T-cell (primary cell): ENCODE measurements at regions not wholly inside any gene's neighbourhood (a gene's known extent, or its start where the extent isn't known, plus 50 kb on each side); places are given as distances from the start of the nearest gene placed in this dataset.

Source experiments
- ATAC-seq, 4 experiments: fragments of 200-7000 bp in 3 of 4; fragments of 150-1000 bp in 1 of 4; cut with Tn5 transposase; replicated peaks in 1 of 4; 1 replicate in 3 of 4; 2 replicates in 1 of 4; pipeline ENCODE4 v1.10.0; 2021; ENCODE audit warnings: moderate library complexity in 3 of 4, mild to moderate bottlenecking in 2 of 4, moderate number of reproducible peaks in 1 of 4
- CTCF ChIA-PET, 2 donors: fragments of 300-600 bp; sonication (Branson Sonifier 250); formaldehyde crosslinking; loops; one replicate each; lab custom pipeline; 2022; ENCODE audit warnings: antibody characterized with exemption in 2 of 2; lab: Charles Lee
- POLR2A ChIA-PET, 2 donors: fragments of 300-600 bp; sonication (Branson Sonifier 250); formaldehyde crosslinking; loops; one replicate each; lab custom pipeline; 2022; ENCODE audit warnings: antibody characterized with exemption in 2 of 2; lab: Charles Lee
- DNase-seq, 35 experiments: peaks; one replicate each; pipeline versions ENCODE4 v3.0.0 to v3.0.0-alpha.2; 2013 to 2023
- H3K27ac ChIP-seq: one replicate; pipeline ENCODE4 v1.5.1; 2013; ENCODE audit warnings: low read length
- H3K27me3 ChIP-seq, 2 experiments: replicated peaks in 1 of 2; 1 replicate in 1 of 2; 2 replicates in 1 of 2; pipeline versions ENCODE4 v1.6.1 to v1.7.0; 2013; ENCODE audit warnings: low read length in 1 of 2, mixed read lengths in 1 of 2; ENCODE audit not compliant: control insufficient read depth in 2 of 2, insufficient read depth in 2 of 2; ENCODE audit errors: extremely low read depth in 1 of 2
- H3K36me3 ChIP-seq, 2 donors: 1 replicate in 1 of 2; 2 replicates in 1 of 2; pipeline versions ENCODE4 v1.6.1 to v1.7.0; 2013; ENCODE audit warnings: low read length in 1 of 2; ENCODE audit not compliant: control insufficient read depth in 2 of 2, insufficient read depth in 1 of 2; ENCODE audit errors: extremely low read depth in 1 of 2
- H3K4me1 ChIP-seq, 2 experiments: 1 replicate in 1 of 2; 2 replicates in 1 of 2; pipeline versions ENCODE4 v1.6.1 to v1.7.0; 2013; ENCODE audit warnings: low read length in 2 of 2, mixed read lengths in 1 of 2; ENCODE audit not compliant: insufficient read depth in 2 of 2, control insufficient read depth in 1 of 2; ENCODE audit errors: extremely low read depth in 1 of 2
- H3K4me3 ChIP-seq, 2 donors: 1 replicate in 1 of 2; 2 replicates in 1 of 2; pipeline versions ENCODE4 v1.5.1 to v1.7.0; 2013; ENCODE audit warnings: mild to moderate bottlenecking in 2 of 2, low read length in 1 of 2, moderate library complexity in 1 of 2; ENCODE audit not compliant: control insufficient read depth in 1 of 2; ENCODE audit errors: extremely low read depth in 1 of 2
- H3K9me3 ChIP-seq: 2 replicates; pipeline ENCODE4 v1.7.0; 2013
- H3K27ac Mint-ChIP-seq, 2 donors: one replicate each; pipeline ENCODE4 v1.8.0; 2020 to 2021; ENCODE audit warnings: mild to moderate bottlenecking in 2 of 2, mixed read lengths in 2 of 2
- H3K27me3 Mint-ChIP-seq, 2 donors: one replicate each; pipeline ENCODE4 v1.8.0; 2021 to 2022; ENCODE audit warnings: mixed read lengths in 2 of 2
- H3K36me3 Mint-ChIP-seq: one replicate; pipeline ENCODE4 v1.8.0; 2021; ENCODE audit warnings: mixed read lengths
- H3K4me1 Mint-ChIP-seq, 3 donors: one replicate each; pipeline ENCODE4 v1.8.0; 2020 to 2022; ENCODE audit warnings: mixed read lengths in 3 of 3, mild to moderate bottlenecking in 1 of 3
- H3K4me3 Mint-ChIP-seq, 3 donors: one replicate each; pipeline ENCODE4 v1.8.0; 2020 to 2022; ENCODE audit warnings: mild to moderate bottlenecking in 3 of 3, mixed read lengths in 3 of 3, moderate library complexity in 3 of 3
- H3K9me3 Mint-ChIP-seq, 3 donors: one replicate each; pipeline ENCODE4 v1.8.0; 2020 to 2022; ENCODE audit warnings: mixed read lengths in 3 of 3
- WGBS: methylation state at CpG from one replicate; pipeline ENCODE4 v1.1.5; 2013; ENCODE audit warnings: missing lambda C conversion rate; ENCODE audit not compliant: insufficient coverage; 5-methylcytosine and 5-hydroxymethylcytosine counted together

DNA sequence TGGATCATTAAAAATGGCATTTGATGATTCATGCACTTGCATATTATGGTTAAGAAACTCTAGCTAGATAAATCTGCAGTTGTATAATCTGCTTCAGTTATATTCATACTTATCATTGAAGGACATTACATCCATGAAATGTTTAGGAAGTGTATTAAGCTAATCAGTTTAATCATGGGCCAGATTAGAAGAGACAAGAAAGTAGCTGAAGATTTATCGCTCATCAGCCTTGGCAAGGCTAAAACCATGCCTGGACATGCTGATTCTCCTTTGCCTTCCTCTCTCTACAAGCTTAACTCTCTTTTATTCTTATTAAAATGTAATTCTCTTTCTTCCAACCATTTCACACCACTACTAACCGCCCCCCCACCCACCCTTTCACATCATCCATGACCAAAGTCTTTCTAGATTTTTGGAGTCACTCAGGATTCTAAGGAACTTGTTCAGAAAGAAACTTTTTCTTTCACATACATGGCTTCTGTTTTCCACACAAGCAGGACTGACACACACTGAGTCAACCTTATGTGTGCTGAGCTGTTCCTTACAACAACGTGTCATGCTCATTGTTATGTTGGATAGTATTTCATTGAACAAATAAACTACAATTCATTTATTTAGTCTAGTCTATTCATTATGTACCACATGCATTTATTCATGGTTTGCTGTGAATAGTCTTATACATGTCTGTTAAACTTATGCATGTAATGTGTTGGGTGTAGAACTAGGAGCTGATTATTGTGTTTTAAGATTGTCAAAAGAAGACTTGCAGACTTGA lies 227.3 kb upstream of the SP8 start:
- Histone ChIP-seq H3K4me1 (no peaks in the 10 kb centered on the region), H3K4me3 (no peak overlapping the region), H3K27me3 (no peaks in the 10 kb centered on the region), H3K36me3 (no peaks in the 10 kb centered on the region), H3K27ac (no peak overlapping the region), H3K9me3 (no peaks in the 10 kb centered on the region)
- Mint-ChIP-seq H3K9me3 (peaks cover 2 to 8% (median 5%) of the 10 kb centered on the region in 3 donors), H3K36me3 (no peaks in the 10 kb centered on the region), H3K27me3 (no peaks in the 10 kb centered on the region), H3K4me3 (no peak overlapping the region), H3K27ac (no peak overlapping the region), H3K4me1 (no peaks in the 10 kb centered on the region)
- POLR2A ChIA-PET = interaction anchor here in 1 of 2 donors (0.8 kb wide), 1 partner anchor 30 kb away, joined by 3 read pairs; no protein-coding TSS in a partner anchor
- WGBS = 43% methylated on average over 1 of the region's 3 CpGs
- DNase-seq (no peak), ATAC-seq (no peak)
- CTCF ChIA-PET = no interaction called here

GRCh38 chr7:21020667-21021066 lies 234.0 kb upstream of the SP8 start:
- no peak for DNase-seq
- no peaks in the 10 kb centered on the region for H3K36me3 ChIP-seq
- H3K9me3 Mint-ChIP-seq = peaks cover 0 to 2% (median under 1%) of the 10 kb centered on the region in 3 donors
- CTCF ChIA-PET = no interaction called here
- H3K27ac Mint-ChIP-seq = no peak overlapping the region
- POLR2A ChIA-PET = no interaction called here
- WGBS = no CpG with 5 or more reads among the region's 2 CpGs
- no peak overlapping the region for H3K4me3 ChIP-seq
- no peak overlapping the region for H3K27ac ChIP-seq
- no peaks in the 10 kb centered on the region for H3K9me3 ChIP-seq
- H3K36me3 Mint-ChIP-seq = no peaks in the 10 kb centered on the region
- H3K27me3 Mint-ChIP-seq = peaks cover 0 to 7% of the 10 kb centered on the region in 2 donors
- ATAC-seq = no peak
- H3K4me1 ChIP-seq = no peaks in the 10 kb centered on the region
- H3K4me1 Mint-ChIP-seq = no peaks in the 10 kb centered on the region
- H3K27me3 ChIP-seq = no peaks in the 10 kb centered on the region
- H3K4me3 Mint-ChIP-seq = no peak overlapping the region

GRCh38 chr7:21023841-21024484 lies 237.3 kb upstream of the SP8 start:
- H3K36me3 ChIP-seq = no peaks in the 10 kb centered on the region
- H3K9me3 ChIP-seq = no peaks in the 10 kb centered on the region
- no peaks in the 10 kb centered on the region for H3K9me3 Mint-ChIP-seq
- H3K4me3 Mint-ChIP-seq = no peak overlapping the region
- H3K27me3 Mint-ChIP-seq = peaks cover 0 to 7% of the 10 kb centered on the region in 2 donors
- H3K36me3 Mint-ChIP-seq = no peaks in the 10 kb centered on the region
- no peaks in the 10 kb centered on the region for H3K27me3 ChIP-seq
- ChIA-PET CTCF (no interaction called here), POLR2A (interaction anchor here in 1 of 2 donors (0.7 kb wide), 1 partner anchor 1599 kb away, joined by 3 read pairs; no protein-coding TSS in a partner anchor)
- DNase-seq (no peak), ATAC-seq (no peak)
- H3K4me1 ChIP-seq = no peaks in the 10 kb centered on the region
- no peaks in the 10 kb centered on the region for H3K4me1 Mint-ChIP-seq
- WGBS = 100% methylated on average over 1 of the region's 6 CpGs
- H3K4me3 ChIP-seq = no peak overlapping the region
- no peak overlapping the region for H3K27ac ChIP-seq
- no peak overlapping the region for H3K27ac Mint-ChIP-seq

- no peaks in the 10 kb centered on the region for H3K36me3 Mint-ChIP-seq
- H3K4me1 Mint-ChIP-seq = no peaks in the 10 kb centered on the region
- H3K27me3 ChIP-seq = no peaks in the 10 kb centered on the region
- no peak overlapping the region for H3K27ac ChIP-seq
- DNase-seq (no peak), ATAC-seq (no peak)
- no peaks in the 10 kb centered on the region for H3K9me3 Mint-ChIP-seq
- no peak overlapping the region for H3K27ac Mint-ChIP-seq
- peaks cover 0 to 7% of the 10 kb centered on the region in 2 donors for H3K27me3 Mint-ChIP-seq
- H3K4me3 ChIP-seq = no peak overlapping the region
- H3K4me1 ChIP-seq = no peaks in the 10 kb centered on the region
- ChIA-PET POLR2A (interaction anchor here in 1 of 2 donors (0.7 kb wide), 1 partner anchor 1599 kb away, joined by 3 read pairs; no protein-coding TSS in a partner anchor), CTCF (no interaction called here)
- H3K9me3 ChIP-seq = no peaks in the 10 kb centered on the region
- 80% methylated on average over 3 of the region's 5 CpGs for WGBS
- no peaks in the 10 kb centered on the region for H3K36me3 ChIP-seq
- H3K4me3 Mint-ChIP-seq = no peak overlapping the region
Measured at GRCh38 chr7:21024485-21024867, 237.8 kb upstream of the SP8 start.

GRCh38 chr7:21028186-21028585 lies 241.5 kb upstream of the SP8 start:
- ATAC-seq = no peak
- Histone ChIP-seq H3K27me3 (no peaks in the 10 kb centered on the region), H3K36me3 (no peaks in the 10 kb centered on the region), H3K9me3 (no peaks in the 10 kb centered on the region), H3K4me3 (no peak overlapping the region), H3K4me1 (no peaks in the 10 kb centered on the region), H3K27ac (no peak overlapping the region)
- Mint-ChIP-seq H3K36me3 (no peaks in the 10 kb centered on the region), H3K27ac (no peak overlapping the region), H3K27me3 (peaks cover 0 to 5% of the 10 kb centered on the region in 2 donors), H3K4me3 (no peak overlapping the region), H3K4me1 (no peaks in the 10 kb centered on the region), H3K9me3 (no peaks in the 10 kb centered on the region)
- DNase-seq = no peak
- WGBS = 78% methylated on average over 10 of the region's 13 CpGs
- ChIA-PET CTCF (interaction anchor here in 1 of 2 donors (0.6 kb wide), 1 partner anchor 159 kb away, joined by 3 read pairs; no protein-coding TSS in a partner anchor), POLR2A (interaction anchor here in 1 of 2 donors (0.6 kb wide), 1 partner anchor 739 kb away, joined by 3 read pairs; no protein-coding TSS in a partner anchor)

DNA sequence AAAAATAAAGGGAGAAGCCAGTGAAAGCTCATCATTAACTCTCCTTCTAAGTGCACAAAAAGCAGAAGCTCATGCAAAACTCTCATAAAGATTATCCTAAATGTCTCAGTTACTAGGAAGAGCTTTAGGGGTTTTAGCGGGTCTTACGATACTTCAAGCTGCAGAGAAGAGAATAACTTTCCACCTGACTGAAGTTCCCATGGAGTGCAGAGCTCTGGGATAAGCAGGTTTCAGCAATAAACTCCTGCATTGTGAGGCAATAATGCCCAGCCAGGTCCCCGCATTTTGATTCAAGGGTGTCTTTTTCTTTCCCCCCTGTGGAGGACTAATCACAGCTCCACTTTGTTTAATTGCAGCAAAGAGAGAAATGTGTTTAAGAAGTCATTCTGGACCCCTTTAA lies 241.9 kb upstream of the SP8 start:
- WGBS = 76% methylated on average over 2 of the region's 3 CpGs
- Mint-ChIP-seq H3K4me1 (no peaks in the 10 kb centered on the region), H3K27me3 (peaks cover 0 to under 1% of the 10 kb centered on the region in 2 donors), H3K9me3 (no peaks in the 10 kb centered on the region), H3K4me3 (no peak overlapping the region), H3K27ac (no peak overlapping the region), H3K36me3 (no peaks in the 10 kb centered on the region)
- Histone ChIP-seq H3K4me3 (no peak overlapping the region), H3K36me3 (no peaks in the 10 kb centered on the region), H3K9me3 (no peaks in the 10 kb centered on the region), H3K27me3 (no peaks in the 10 kb centered on the region), H3K27ac (no peak overlapping the region), H3K4me1 (no peaks in the 10 kb centered on the region)
- DNase-seq = no peak
- no peak for ATAC-seq
- ChIA-PET CTCF (interaction anchor here in 1 of 2 donors (0.6 kb wide), 1 partner anchor 159 kb away, joined by 3 read pairs; no protein-coding TSS in a partner anchor), POLR2A (interaction anchor here in 1 of 2 donors (0.6 kb wide), 1 partner anchor 739 kb away, joined by 3 read pairs; no protein-coding TSS in a partner anchor)
